GM12892 (cell line): ENCODE measurements at regions not wholly inside any gene's neighbourhood (a gene's known extent, or its start where the extent isn't known, plus 50 kb on each side); places are given as distances from the start of the nearest gene placed in this dataset.

Source experiments
- POLR2A ChIP-seq: IDR thresholded peaks from 2 replicates; pipeline ENCODE4 v1.6.1; 2011; ENCODE audit warnings: low read depth, low read length, control low read depth
- POLR2AphosphoS5 ChIP-seq: IDR thresholded peaks from 2 replicates; pipeline ENCODE4 v1.6.1; 2011; ENCODE audit warnings: low read depth, low read length, control low read depth

GRCh38 chr13:30109471-30110135 lies 197.7 kb downstream of the KATNAL1 start:
- TF ChIP-seq POLR2A = no peak
- TF ChIP-seq POLR2AphosphoS5 = no peak
